GM19023 (cell line): ENCODE measurements at regions not wholly inside any gene's neighbourhood (a gene's known extent, or its start where the extent isn't known, plus 50 kb on each side); places are given as distances from the start of the nearest gene placed in this dataset.
"Not testable (repeated sequence)": the region's sequence is repeated elsewhere in the genome, so short reads cannot be mapped to it uniquely, and the experiment has no call there.

Experiments used
- ATAC-seq: cut with Tn5 transposase; IDR thresholded peaks from one replicate; pipeline ENCODE4 v1.9.1; 2021; ENCODE audit warnings: mild to moderate bottlenecking, moderate library complexity; ENCODE audit not compliant: unreplicated experiment

DNA sequence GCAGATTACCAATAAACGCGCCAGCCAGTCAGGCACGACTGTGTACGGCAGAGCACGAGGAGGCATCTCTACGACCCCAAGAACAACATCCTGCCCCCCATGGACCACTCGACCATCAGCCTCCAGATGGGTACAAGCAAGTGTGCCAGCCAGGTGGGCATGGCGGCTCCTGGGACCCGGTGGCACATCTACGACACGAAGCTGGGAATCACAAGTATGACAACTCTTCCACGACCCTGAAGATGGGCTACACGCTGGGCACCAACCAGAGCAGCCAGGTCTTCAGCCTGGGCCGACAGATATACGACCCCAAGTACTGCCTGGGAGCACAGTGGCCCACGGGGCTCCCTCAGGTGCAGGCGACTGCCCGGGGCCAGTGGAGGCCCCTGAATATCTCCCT is 217.6 kb downstream of the POTED start:
- ATAC-seq = no peak

DNA sequence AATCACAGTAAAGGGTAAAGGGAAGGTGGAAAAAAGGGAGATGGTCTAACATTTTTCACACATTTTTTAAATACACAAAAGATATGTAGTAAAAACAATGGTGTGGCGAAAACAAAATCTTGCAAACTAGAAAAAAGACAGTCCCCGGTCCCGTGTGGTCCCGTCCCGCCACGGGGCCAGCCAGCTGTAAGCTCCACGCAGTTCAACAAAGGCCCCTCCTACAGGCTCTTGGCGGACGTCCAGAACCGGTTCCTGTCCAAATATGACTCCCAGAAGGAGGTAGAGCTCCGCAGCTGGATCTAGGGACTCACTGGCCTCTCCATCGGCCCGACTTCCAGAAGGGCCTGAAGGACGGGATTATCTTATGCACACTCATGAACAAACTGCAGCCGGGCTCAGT is 216.9 kb downstream of the POTED start:
- ATAC-seq = not testable (repeated sequence)

DNA sequence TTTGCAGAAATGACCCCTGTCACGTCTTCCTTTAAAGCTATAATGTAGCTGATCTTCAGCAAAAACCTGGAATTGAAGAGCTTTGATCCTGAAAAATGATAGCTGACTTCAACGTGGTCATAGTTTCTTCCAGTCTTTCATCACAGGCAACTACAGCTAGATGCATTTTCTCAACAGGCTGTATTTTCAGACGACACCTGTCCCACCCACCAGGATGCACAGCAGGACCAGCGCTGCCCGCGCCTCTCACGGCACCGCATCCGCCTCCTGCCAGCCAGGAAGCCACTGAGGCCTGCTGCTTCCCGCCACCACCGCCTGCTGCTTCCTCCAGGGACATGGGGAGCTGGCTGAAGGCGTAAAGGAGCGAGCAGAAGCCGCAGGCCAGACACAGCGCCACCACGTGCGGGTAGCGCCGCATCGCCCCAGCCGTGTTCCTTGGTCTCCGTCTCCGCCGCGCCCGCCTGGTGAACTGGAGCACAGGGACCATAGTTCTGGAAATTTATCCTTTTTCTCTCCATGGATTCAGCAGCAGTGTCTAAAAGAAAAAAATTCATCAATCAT is 215.7 kb downstream of the POTED start:
- ATAC-seq = not testable (repeated sequence)

DNA sequence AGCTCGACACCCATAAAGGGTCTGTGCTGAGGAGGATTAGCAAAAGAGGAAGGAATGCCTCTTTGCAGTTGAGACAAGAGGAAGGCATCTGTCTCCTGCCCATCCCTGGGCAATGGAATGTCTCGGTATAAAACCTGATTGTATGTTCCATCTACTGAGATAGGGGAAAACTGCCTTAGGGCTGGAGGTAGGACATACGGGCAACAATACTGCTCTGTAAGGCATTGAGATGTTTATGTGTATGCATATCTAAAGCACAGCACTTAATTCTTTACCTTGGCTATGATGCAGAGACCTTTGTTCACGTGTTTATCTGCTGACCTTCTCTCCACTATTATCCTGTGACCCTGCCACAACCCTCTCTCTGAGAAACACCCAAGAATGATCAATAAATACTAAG is 210.7 kb downstream of the POTED start:
- ATAC-seq = not testable (repeated sequence)

DNA sequence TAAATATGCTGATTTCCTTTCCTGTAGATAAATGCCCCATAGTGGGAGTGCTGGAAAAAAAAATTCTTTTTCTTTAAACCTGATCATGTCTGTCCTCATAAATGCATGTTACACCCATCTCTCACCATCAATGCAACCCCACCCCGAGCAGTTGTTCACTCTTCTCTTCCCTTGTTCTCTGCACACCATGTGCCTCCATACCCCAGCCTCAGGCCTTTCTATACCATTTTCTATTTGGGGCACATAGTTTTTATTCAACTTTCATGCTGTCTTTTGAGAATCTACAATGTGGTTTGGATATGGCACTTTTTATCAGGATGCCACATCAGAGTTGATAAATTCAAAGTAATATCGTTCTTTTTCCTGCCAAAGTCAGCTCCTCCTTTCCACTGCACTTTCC is 202.6 kb downstream of the POTED start:
- ATAC-seq = not testable (repeated sequence)

GRCh38 chr21:13810559-13810958 is 201.0 kb downstream of the POTED start:
- not testable (repeated sequence) for ATAC-seq

- ATAC-seq = not testable (repeated sequence)
Observed at GRCh38 chr21:13806444-13806843, 196.9 kb downstream of the POTED start.

- ATAC-seq = not testable (repeated sequence)
Observed at GRCh38 chr21:13802757-13803156, 193.2 kb downstream of the POTED start.
